GM21447 (cell line): ENCODE measurements at regions not wholly inside any gene's neighbourhood (a gene's known extent, or its start where the extent isn't known, plus 50 kb on each side); places are given as distances from the start of the nearest gene placed in this dataset.

Source experiments
- ATAC-seq: cut with Tn5 transposase; IDR thresholded peaks from one replicate; pipeline ENCODE4 v1.9.1; 2021; ENCODE audit not compliant: unreplicated experiment

- no peak for ATAC-seq
Measured at GRCh38 chr16:85971902-85972638, 73.1 kb downstream of the IRF8 start.

DNA sequence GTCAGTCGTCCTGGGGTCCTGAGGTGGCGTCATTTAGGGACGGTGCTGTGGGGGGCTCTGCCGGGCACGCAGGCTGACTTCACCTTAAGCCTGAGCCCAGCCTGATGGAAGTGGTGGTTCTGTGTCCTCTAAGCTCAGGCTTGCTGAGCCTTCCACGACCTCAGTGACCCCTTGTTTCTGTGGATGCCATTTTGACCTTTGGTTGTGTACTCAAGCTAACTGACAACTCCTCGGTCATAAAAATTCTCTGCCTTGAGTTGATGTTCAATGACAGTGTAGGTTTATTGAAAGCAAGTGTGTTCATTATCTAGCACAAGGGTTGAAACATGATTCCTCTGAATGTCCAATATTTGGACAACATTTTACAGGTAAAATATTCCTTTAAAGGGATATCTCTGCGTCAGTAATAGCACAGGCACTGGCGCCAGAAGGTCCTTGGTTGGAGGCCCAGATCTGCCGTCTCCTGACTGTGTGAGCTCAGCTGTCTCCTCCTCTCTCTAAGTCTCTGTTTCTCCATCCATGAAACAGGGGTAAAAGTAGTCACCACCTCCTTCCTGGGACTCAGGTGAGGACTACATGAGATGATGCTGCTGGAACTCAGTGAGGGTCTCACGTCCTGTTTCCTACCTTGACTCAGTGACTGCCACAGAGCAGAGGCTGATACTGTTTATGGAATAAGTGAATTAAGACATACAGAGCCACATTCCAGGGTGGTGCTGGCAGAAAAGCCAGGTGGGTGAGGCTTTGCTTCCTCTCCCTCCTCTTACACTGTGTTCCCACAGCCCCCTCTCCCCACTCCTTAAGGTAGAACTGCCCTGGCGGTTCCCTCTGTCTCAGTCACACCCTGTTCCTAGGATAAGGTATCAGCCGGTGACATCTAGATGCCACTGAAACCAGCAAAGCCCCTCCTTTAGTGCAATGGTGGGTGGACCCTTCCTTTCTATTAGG, 75.7 kb downstream of the IRF8 start:
- no peak for ATAC-seq

DNA sequence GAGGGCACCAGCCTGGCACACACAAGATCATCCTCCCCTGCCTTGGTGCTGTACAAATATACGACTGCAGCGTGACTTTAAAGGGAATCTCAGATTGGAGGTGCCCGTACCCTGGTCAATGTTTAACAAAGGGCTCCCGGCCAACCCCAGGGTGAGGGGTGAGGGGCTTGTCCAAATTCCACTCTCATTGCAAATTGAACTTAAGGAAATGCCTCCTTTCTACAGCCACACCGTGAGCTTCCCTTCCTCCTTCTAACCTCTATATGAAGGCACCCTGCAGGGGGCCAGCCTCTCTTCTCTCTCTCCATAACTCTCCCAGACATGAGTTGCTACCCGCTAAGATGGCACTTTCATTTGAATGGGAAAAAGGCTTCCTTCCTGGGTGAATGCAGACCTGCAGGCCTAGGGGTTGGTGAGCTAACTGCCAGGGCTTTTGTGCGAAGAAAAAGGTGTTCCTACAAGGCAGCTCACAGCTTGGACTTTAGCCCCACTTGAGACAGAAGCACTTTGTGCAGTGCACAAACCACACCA, 76.6 kb downstream of the IRF8 start:
- no peak for ATAC-seq

DNA sequence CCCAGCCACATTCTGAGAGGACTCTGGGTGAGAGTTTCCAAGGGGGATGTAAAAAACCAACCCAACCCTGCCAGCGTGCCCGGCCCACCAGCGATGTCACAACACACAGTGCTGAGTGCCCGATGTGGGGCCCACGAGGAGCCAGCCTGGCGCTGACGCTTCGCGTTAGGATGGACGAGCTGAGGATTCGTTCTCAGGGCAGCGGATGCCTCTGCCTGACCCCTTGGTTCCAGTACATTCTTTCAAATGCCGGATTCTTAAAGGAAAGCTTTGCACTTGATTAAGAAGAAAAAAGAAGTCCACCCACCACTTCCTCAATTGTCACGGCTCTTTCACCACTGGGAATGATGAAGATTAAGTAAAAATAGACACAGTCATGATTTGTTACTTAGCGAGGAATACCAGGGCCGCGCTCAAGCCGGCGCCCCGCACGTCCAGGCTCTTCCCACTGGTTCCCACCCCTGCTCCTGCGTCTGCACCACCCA, 79.4 kb downstream of the IRF8 start:
- ATAC-seq: no peak

DNA sequence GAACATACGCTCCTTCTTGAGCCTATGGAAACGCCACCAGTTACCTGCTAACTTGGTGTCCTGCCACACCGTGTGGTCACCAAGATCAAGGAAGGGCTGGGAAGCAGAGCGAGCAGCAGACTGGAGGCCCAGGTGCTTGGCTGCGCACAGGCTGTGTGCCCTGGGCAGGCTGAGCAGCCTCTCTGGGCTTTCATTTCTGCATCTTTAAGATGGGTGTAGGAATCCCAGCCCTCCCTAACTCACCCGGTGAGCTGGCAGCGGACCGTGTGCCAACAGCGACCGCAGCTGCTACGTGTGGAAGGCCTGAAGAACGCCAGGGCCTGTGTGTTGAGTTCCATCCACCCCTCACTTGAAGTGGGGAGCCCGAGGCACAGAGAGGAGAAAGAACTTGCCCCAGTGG, 80.0 kb downstream of the IRF8 start:
- no peak for ATAC-seq

DNA sequence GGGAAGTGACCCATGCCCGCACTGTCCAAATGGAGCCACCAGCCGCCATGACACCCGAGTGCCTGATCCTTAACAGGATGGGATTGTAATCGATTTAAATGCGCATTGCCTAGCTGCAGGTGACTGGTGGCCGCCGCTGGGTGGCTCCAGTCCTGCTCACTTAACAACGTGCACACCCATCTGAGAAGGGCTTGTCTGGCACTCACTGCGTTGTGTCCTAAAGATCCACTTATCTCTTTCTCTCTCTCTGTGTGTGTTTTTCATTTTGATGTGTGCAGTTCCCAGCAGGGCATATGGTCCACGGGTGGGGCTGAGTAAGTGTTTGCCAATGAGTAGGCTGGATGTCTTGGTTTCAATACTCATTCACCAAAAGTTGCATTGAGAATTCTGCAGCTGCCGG, 80.6 kb downstream of the IRF8 start:
- no peak for ATAC-seq

GRCh38 chr16:85980686-85981085, 81.7 kb downstream of the IRF8 start:
- ATAC-seq: no peak

DNA sequence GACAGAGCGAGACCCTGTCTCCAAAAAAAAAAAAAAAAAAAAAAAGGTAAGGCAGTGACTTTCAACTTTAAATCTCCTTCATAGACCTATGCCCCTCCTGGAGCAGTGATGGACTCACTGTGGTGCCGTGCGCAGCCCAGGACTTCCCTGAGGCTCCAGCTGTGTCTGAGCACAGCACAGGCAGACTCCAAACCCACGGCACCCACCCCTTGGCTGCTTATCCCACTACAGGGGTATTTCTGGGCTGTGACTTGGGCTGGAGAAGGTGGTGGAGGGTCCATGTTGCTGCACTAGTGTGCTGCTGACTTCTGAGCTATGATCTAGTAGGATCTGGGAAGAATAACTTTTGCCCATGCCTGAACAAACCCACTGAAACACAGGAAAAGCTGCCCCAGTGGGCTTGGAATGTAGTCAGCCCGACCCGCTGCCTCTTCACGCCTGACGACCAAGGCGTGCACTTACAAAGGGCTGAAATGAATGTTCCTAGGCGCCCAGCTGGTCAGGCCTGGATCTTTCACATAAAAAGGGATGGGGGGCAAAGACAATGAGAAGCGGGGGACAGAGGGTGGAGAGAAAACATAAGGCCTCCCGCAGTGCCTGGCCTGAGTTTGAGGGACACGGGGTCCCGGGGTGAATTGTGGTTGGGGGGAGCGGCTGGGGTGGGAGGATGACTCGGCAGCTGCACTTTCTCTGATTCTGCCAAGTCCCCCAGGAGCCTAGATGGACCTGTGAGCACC, 83.0 kb downstream of the IRF8 start:
- no peak for ATAC-seq

DNA sequence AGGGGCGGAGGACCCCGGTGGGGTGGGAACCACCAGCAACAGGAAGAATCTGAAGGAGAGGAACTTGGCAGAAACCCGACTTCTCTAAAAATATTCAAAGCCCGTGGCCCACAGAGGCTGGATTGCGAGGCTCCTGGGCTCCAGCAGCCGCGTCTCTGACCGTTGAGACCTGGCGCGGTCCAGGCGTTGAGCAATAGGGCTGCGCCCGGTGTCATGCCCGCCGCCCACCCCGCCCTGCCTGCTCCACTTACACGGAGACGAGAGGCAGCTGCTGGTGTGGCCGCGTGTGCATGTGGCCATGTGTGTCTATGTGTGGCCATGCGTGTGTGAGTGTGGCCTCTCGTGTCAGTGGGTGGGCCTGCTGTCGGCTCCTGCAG, 83.6 kb downstream of the IRF8 start:
- ATAC-seq: no peak

GRCh38 chr16:85983064-85983463, 84.1 kb downstream of the IRF8 start:
- ATAC-seq: no peak

- no peak for ATAC-seq
Measured at GRCh38 chr16:85983606-85984230, 84.8 kb downstream of the IRF8 start.

- ATAC-seq: no peak
Measured at GRCh38 chr16:85984231-85984880, 85.4 kb downstream of the IRF8 start.

- ATAC-seq: no peak
Measured at GRCh38 chr16:85984947-85985451, 86.0 kb downstream of the IRF8 start.

GRCh38 chr16:85986931-85987749, 88.2 kb downstream of the IRF8 start:
- no peak for ATAC-seq

- no peak for ATAC-seq
Measured at GRCh38 chr16:85987750-85988078, 88.8 kb downstream of the IRF8 start.

DNA sequence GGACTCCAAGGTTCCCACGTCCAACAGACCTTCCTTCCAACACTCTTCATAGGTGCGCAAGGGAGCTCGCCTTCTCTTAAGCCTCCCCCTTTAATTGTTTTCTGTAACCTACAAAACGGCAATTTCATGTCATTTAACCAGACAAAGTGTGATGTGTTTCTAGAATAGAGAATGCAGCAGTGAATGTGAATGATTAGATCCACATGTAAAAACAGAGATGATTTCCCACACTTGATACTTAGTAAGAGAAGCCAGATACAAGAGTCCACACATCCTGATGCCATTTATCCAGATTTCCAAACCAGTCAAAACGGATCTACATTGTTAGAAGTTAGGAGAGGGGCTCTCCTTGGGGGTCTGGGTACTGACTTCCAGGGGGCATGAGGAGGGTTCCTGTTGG, 89.3 kb downstream of the IRF8 start:
- no peak for ATAC-seq

GRCh38 chr16:85988723-85989313, 89.9 kb downstream of the IRF8 start:
- peak; percentile 46 for ATAC-seq

DNA sequence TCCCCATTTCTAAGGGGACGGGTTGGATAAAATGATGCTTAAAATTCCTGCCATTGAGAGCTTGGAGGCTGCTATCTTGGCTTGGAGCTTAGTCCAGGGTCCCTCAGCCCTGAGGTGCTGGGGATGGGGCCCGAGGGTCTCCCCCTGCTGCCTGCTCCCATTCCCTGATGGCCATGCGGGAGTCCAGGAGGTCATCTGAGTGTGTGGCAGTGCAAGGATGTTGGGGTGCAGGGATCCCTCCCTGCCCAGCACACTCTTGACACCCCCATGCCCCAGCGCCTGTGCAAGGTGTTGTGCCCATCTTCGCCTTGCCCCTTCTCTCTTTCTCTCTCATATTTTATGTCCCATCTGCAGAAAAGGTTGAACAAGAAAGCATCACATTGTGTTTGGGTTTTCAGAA, 90.4 kb downstream of the IRF8 start:
- no peak for ATAC-seq
